T-helper 17 cell (primary cell): ENCODE measurements at regions not wholly inside any gene's neighbourhood (a gene's known extent, or its start where the extent isn't known, plus 50 kb on each side); places are given as distances from the start of the nearest gene placed in this dataset.

Experiments used
- ATAC-seq: fragments of 150-1000 bp; cut with Tn5 transposase; 2 replicates; pipeline ENCODE4 v1.10.0; 2021; ENCODE audit warnings: mild to moderate bottlenecking, moderate library complexity
- DNase-seq, 3 donors: peaks; one replicate each; pipeline versions ENCODE4 v3.0.0 to v3.0.0-alpha.2; 2020 to 2021
- H3K9me3 ChIP-seq: one replicate; pipeline ENCODE4 v1.7.0; 2013; ENCODE audit warnings: low read length, mild to moderate bottlenecking; ENCODE audit not compliant: control insufficient read depth, poor library complexity, severe bottlenecking
- H3K27ac Mint-ChIP-seq: one replicate; pipeline ENCODE4 v1.8.0; 2022; ENCODE audit warnings: mild to moderate bottlenecking, moderate library complexity, mixed read lengths
- H3K27me3 Mint-ChIP-seq: one replicate; pipeline ENCODE4 v1.8.0; 2022; ENCODE audit warnings: mixed read lengths
- H3K36me3 Mint-ChIP-seq: one replicate; pipeline ENCODE4 v1.8.0; 2022; ENCODE audit warnings: low read depth, mixed read lengths
- H3K4me1 Mint-ChIP-seq: one replicate; pipeline ENCODE4 v1.8.0; 2022; ENCODE audit warnings: mild to moderate bottlenecking, mixed read lengths
- H3K4me3 Mint-ChIP-seq: one replicate; pipeline ENCODE4 v1.8.0; 2022; ENCODE audit warnings: mild to moderate bottlenecking, moderate library complexity, mixed read lengths

- H3K36me3 Mint-ChIP-seq, result peaks cover 2% of the 10 kb centered on the region
- ATAC-seq (no peak), DNase-seq (no peak)
- no peak overlapping the region for H3K4me3 Mint-ChIP-seq
- peaks cover 4% of the 10 kb centered on the region for H3K4me1 Mint-ChIP-seq
- no peak overlapping the region for H3K27ac Mint-ChIP-seq
- H3K9me3 ChIP-seq, result no peaks in the 10 kb centered on the region
- H3K27me3 Mint-ChIP-seq, result peaks cover 41% of the 10 kb centered on the region
Observed at GRCh38 chr1:222104097-222104496, 362.2 kb upstream of the DUSP10 start.

DNA sequence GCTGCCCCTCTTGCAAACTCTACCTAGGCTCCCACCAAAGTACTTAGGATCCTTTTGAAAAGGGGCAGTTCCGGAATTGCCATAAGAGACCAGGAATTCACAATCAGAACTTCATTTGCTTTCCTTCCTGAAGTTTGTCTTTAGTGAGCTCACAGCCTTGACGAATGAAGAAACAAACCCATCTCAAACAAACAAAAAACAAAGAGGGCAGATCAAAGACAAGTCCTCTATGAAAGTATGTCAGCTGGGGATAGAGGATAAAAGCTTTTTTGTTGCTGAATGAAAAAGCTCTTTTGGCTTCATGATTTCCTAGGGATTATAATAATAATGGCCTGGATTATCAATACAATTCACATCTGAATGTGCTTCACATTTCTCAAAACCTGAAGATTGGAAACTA is 357.9 kb upstream of the DUSP10 start:
- Mint-ChIP-seq H3K27me3 (peaks cover 33% of the 10 kb centered on the region), H3K36me3 (no peaks in the 10 kb centered on the region), H3K27ac (no peak overlapping the region), H3K4me3 (no peak overlapping the region), H3K4me1 (peaks cover 2% of the 10 kb centered on the region)
- ATAC-seq, result no peak
- no peaks in the 10 kb centered on the region for H3K9me3 ChIP-seq
- DNase-seq, result no peak

DNA sequence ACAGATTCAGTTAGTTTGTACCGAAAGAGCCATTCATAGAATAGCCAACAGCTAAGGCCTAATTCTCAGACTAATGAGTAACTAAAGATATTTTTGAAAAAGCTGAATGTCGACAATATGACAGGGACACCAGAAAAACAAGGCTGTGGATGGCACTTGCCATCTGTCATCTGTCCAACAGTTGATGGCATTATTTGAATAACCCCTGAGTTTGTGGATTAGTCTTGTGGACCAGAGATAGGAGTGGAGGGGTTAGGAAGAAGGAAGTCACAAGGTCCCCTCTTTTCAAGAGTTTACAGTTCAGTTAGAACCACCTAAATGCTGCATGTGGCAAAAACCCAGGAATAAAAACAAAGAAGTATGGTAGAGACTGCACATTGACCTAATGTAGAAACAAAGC is 356.5 kb upstream of the DUSP10 start:
- no peaks in the 10 kb centered on the region for H3K9me3 ChIP-seq
- peaks cover 2% of the 10 kb centered on the region for H3K4me1 Mint-ChIP-seq
- DNase-seq (no peak), ATAC-seq (no peak)
- no peak overlapping the region for H3K4me3 Mint-ChIP-seq
- H3K27me3 Mint-ChIP-seq, result peaks cover 24% of the 10 kb centered on the region
- no peak overlapping the region for H3K27ac Mint-ChIP-seq
- no peaks in the 10 kb centered on the region for H3K36me3 Mint-ChIP-seq

- H3K9me3 ChIP-seq, result no peaks in the 10 kb centered on the region
- no peaks in the 10 kb centered on the region for H3K36me3 Mint-ChIP-seq
- peaks cover 25% of the 10 kb centered on the region for H3K27me3 Mint-ChIP-seq
- ATAC-seq (no peak), DNase-seq (no peak)
- peaks cover 2% of the 10 kb centered on the region for H3K4me1 Mint-ChIP-seq
- no peak overlapping the region for H3K4me3 Mint-ChIP-seq
- H3K27ac Mint-ChIP-seq, result no peak overlapping the region
Observed at GRCh38 chr1:222097588-222097987, 355.7 kb upstream of the DUSP10 start.

- Mint-ChIP-seq H3K27ac (no peak overlapping the region), H3K4me1 (peaks cover 2% of the 10 kb centered on the region), H3K36me3 (no peaks in the 10 kb centered on the region), H3K4me3 (no peak overlapping the region), H3K27me3 (peaks cover 22% of the 10 kb centered on the region)
- DNase-seq (no peak), ATAC-seq (no peak)
- no peaks in the 10 kb centered on the region for H3K9me3 ChIP-seq
Observed at GRCh38 chr1:222096883-222097282, 355.0 kb upstream of the DUSP10 start.

- no peak overlapping the region for H3K4me3 Mint-ChIP-seq
- no peak for ATAC-seq
- no peaks in the 10 kb centered on the region for H3K36me3 Mint-ChIP-seq
- no peaks in the 10 kb centered on the region for H3K9me3 ChIP-seq
- peaks cover 2% of the 10 kb centered on the region for H3K4me1 Mint-ChIP-seq
- peaks cover 17% of the 10 kb centered on the region for H3K27me3 Mint-ChIP-seq
- no peak for DNase-seq
- no peak overlapping the region for H3K27ac Mint-ChIP-seq
Observed at GRCh38 chr1:222096476-222096772, 354.5 kb upstream of the DUSP10 start.

DNA sequence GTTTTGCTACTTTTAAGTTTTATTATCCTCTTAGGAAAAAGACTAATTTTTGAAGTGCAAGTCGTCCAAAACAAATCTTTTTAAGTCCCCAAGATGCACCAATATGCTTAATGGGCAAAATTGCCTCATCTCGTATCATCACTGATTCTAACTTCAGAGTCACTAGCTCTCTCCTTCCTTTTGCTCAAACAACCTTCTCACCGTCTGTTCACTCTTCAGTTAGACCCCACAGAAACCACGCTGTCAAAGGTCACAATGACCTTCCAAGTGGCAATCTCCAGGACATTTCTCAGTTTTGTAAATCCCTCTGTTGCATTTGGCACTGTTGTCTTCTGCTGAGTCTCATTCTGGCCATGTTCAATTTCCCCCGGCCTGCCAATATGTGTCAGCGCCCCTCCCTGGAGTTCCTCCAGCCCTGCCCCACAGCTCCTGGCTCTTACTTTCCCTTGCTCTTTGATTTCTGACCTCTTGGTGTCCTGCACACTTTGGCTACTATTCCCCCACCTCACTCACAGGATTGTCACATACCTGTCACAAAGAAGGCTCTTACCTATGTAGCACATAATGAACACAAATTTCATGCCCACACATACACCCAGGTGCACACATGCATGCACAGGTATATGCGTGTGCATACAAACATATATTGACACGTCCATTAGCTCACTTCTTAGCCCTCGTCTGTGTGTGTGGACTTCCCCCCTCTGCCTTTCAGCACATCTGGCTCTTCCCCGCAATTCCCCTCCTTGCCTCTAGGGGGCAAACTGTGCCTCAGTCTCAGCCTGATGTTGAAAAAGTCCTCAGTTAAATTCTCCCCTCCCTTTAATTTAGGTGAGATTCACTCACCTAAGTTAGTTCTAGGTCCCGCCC is 354.0 kb upstream of the DUSP10 start:
- Mint-ChIP-seq H3K4me1 (peaks cover 2% of the 10 kb centered on the region), H3K27ac (no peak overlapping the region), H3K36me3 (no peaks in the 10 kb centered on the region), H3K4me3 (no peak overlapping the region), H3K27me3 (peaks cover 11% of the 10 kb centered on the region)
- peak; percentile 87 for ATAC-seq
- peak; percentile 17 to 53 (median 29) for DNase-seq
- no peaks in the 10 kb centered on the region for H3K9me3 ChIP-seq

GRCh38 chr1:222093518-222093917 is 351.6 kb upstream of the DUSP10 start:
- Mint-ChIP-seq H3K27ac (no peak overlapping the region), H3K4me1 (no peaks in the 10 kb centered on the region), H3K4me3 (no peak overlapping the region), H3K36me3 (no peaks in the 10 kb centered on the region), H3K27me3 (peaks cover 13% of the 10 kb centered on the region)
- ATAC-seq, result no peak
- H3K9me3 ChIP-seq, result no peaks in the 10 kb centered on the region
- DNase-seq, result no peak

- Mint-ChIP-seq H3K4me1 (no peaks in the 10 kb centered on the region), H3K36me3 (no peaks in the 10 kb centered on the region), H3K27ac (no peak overlapping the region), H3K27me3 (peaks cover 25% of the 10 kb centered on the region), H3K4me3 (no peak overlapping the region)
- ATAC-seq, result no peak
- DNase-seq, result no peak
- no peaks in the 10 kb centered on the region for H3K9me3 ChIP-seq
Observed at GRCh38 chr1:222090103-222090502, 348.2 kb upstream of the DUSP10 start.

DNA sequence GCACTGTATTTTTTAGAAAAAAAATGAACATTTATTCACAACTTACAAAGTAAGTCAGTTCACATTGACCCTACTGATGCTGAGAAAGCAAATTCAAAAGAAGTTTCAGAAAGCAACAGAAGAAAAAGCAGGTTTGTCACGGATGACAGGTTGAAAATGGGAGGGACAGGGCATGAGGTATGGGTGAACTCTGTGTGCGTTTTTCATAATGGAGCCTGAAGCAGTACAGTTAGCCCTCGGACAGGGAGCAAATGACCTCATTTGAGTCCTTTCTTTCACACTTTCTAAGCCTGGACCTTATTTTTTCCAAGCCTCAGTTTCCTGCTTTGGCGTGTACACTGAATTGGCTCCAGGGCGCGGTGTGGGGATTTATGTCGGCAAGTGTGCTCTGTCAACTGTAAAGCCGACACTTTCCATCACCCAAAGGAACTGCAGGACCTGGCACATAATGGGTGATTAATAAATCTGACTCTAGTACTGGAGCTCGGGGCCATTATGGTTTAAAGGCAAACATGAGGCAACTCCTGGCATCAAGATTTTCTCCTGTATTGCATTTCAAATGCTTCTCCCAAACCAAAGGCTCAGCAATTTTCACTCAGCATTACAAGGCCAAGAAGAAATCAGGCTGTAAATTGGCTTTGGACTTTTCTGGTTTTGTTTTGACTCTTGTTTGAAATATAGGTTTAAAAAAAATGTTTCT is 345.5 kb upstream of the DUSP10 start:
- H3K4me3 Mint-ChIP-seq, result no peak overlapping the region
- DNase-seq, result no peak
- H3K27me3 Mint-ChIP-seq, result peaks cover 19% of the 10 kb centered on the region
- H3K36me3 Mint-ChIP-seq, result no peaks in the 10 kb centered on the region
- H3K9me3 ChIP-seq, result no peaks in the 10 kb centered on the region
- H3K27ac Mint-ChIP-seq, result no peak overlapping the region
- ATAC-seq, result no peak
- H3K4me1 Mint-ChIP-seq, result no peaks in the 10 kb centered on the region

DNA sequence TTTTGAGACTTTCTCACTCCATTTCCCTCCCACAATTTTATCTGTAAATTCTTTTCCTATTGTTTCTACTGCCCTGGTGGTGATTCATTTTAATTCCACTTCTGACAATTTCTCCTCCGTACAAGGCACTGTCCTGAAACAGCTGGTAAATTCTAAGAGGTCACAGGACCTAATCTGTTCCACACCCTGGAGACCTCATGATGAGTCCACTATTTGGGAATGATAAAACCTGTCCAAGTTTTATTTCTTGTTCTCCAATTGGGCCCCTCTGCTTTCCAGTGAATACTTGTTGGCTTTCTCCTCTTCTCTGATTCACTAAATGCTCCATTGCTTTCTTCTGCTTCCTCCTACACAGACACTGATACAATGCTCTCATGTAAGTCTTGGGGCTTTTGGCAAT is 343.1 kb upstream of the DUSP10 start:
- Mint-ChIP-seq H3K4me1 (no peaks in the 10 kb centered on the region), H3K4me3 (no peak overlapping the region), H3K27ac (no peak overlapping the region), H3K36me3 (no peaks in the 10 kb centered on the region), H3K27me3 (peaks cover 19% of the 10 kb centered on the region)
- DNase-seq, result no peak
- no peak for ATAC-seq
- H3K9me3 ChIP-seq, result no peaks in the 10 kb centered on the region

- Mint-ChIP-seq H3K4me3 (no peak overlapping the region), H3K27ac (no peak overlapping the region), H3K36me3 (no peaks in the 10 kb centered on the region), H3K4me1 (no peaks in the 10 kb centered on the region), H3K27me3 (peaks cover 16% of the 10 kb centered on the region)
- no peaks in the 10 kb centered on the region for H3K9me3 ChIP-seq
- DNase-seq (no peak), ATAC-seq (no peak)
Observed at GRCh38 chr1:222084048-222084447, 342.2 kb upstream of the DUSP10 start.

DNA sequence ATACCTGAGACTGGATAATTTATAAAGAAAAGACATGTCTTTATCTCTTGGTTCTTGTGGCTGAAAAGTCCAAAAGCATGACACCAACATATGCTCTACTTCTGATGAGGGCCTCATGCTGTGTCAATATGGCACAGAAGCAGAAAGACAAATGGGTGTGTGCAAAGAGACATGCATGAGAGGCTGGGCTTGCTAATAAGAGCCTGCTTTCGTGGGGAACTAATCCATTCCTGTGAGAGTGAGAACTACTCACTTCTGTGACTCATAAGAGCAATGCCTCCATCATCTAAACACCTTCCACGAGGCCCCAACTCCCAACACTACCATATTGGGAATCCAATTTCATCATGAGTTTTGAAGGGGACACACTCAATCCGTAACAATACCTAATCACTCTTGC is 340.0 kb upstream of the DUSP10 start:
- H3K9me3 ChIP-seq, result no peaks in the 10 kb centered on the region
- DNase-seq (no peak), ATAC-seq (no peak)
- Mint-ChIP-seq H3K27me3 (peaks cover 5% of the 10 kb centered on the region), H3K4me3 (no peak overlapping the region), H3K27ac (no peak overlapping the region), H3K36me3 (no peaks in the 10 kb centered on the region), H3K4me1 (no peaks in the 10 kb centered on the region)

DNA sequence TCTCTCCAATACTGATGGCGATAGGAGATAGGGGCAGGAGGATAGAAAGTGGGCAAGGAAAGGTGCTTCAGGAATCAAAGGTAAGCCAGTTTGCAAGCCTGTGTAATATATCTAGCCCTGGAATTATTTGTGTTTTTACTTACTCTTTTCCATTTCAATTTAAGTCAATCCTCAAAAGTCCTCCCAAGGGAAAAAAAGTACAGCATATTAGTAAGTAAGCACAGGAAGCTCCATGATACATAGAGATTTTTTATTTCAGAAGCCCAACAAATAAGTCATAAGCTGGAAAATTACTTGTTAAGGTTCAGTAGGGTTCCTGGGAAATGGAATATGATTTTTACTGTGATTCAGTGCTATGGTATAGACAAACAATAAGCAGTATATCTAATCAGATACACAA is 337.7 kb upstream of the DUSP10 start:
- no peaks in the 10 kb centered on the region for H3K9me3 ChIP-seq
- no peaks in the 10 kb centered on the region for H3K36me3 Mint-ChIP-seq
- no peaks in the 10 kb centered on the region for H3K4me1 Mint-ChIP-seq
- no peak for DNase-seq
- H3K27ac Mint-ChIP-seq, result no peak overlapping the region
- no peaks in the 10 kb centered on the region for H3K27me3 Mint-ChIP-seq
- no peak overlapping the region for H3K4me3 Mint-ChIP-seq
- ATAC-seq, result no peak
